Activated T-helper 1 cell treated with Interleukin-2 at 50 U/mL for 16 hours (primary cell): ENCODE measurements at regions not wholly inside any gene's neighbourhood (a gene's known extent, or its start where the extent isn't known, plus 50 kb on each side); places are given as distances from the start of the nearest gene placed in this dataset.
"Not testable (repeated sequence)": the region's sequence is repeated elsewhere in the genome, so short reads cannot be mapped to it uniquely, and the experiment has no call there.

Source experiments
- DNase-seq: peaks from one replicate; pipeline ENCODE4 v3.0.0-alpha.2; 2020; ENCODE audit warnings: low read depth

- DNase-seq = no peak
These were observed 528.5 kb upstream of the CDH5 start for GRCh38 chr16:65838001-65838400.

GRCh38 chr16:65837464-65837863 is 529.0 kb upstream of the CDH5 start:
- DNase-seq = no peak

- DNase-seq = no peak
These were observed 531.8 kb upstream of the CDH5 start for GRCh38 chr16:65834688-65835087.

GRCh38 chr16:65833171-65833871 is 533.2 kb upstream of the CDH5 start:
- no peak for DNase-seq

GRCh38 chr16:65832679-65833078 is 533.8 kb upstream of the CDH5 start:
- DNase-seq = no peak

- no peak for DNase-seq
These were observed 534.4 kb upstream of the CDH5 start for GRCh38 chr16:65831903-65832666.

GRCh38 chr16:65829076-65829475 is 537.4 kb upstream of the CDH5 start:
- DNase-seq = no peak

GRCh38 chr16:65828296-65828695 is 538.2 kb upstream of the CDH5 start:
- no peak for DNase-seq

- DNase-seq = no peak
These were observed 539.3 kb upstream of the CDH5 start for GRCh38 chr16:65827231-65827630.

- DNase-seq = no peak
These were observed 541.2 kb upstream of the CDH5 start for GRCh38 chr16:65825191-65825856.

- DNase-seq = no peak
These were observed 544.3 kb upstream of the CDH5 start for GRCh38 chr16:65822148-65822547.

GRCh38 chr16:65819136-65819898 is 547.2 kb upstream of the CDH5 start:
- no peak for DNase-seq

GRCh38 chr16:65817799-65818198 is 548.7 kb upstream of the CDH5 start:
- no peak for DNase-seq

- DNase-seq = no peak
These were observed 549.4 kb upstream of the CDH5 start for GRCh38 chr16:65817066-65817465.

- DNase-seq = no peak
These were observed 549.9 kb upstream of the CDH5 start for GRCh38 chr16:65816556-65816955.

GRCh38 chr16:65815707-65816106 is 550.8 kb upstream of the CDH5 start:
- no peak for DNase-seq

- not testable (repeated sequence) for DNase-seq
These were observed 552.6 kb upstream of the CDH5 start for GRCh38 chr16:65813879-65814278.

GRCh38 chr16:65809627-65810026 is 556.9 kb upstream of the CDH5 start:
- DNase-seq = no peak

- no peak for DNase-seq
These were observed 557.7 kb upstream of the CDH5 start for GRCh38 chr16:65808790-65809189.

- no peak for DNase-seq
These were observed 558.6 kb upstream of the CDH5 start for GRCh38 chr16:65807858-65808257.

GRCh38 chr16:65805704-65806103 is 560.8 kb upstream of the CDH5 start:
- DNase-seq = not testable (repeated sequence)

GRCh38 chr16:65796481-65796880 is 570.0 kb upstream of the CDH5 start:
- no peak for DNase-seq
